ENCODE measurements at regions not wholly inside any gene's neighbourhood (a gene's known extent, or its start where the extent isn't known, plus 50 kb on each side); places are given as distances from the start of the nearest gene placed in this dataset.

DNA sequence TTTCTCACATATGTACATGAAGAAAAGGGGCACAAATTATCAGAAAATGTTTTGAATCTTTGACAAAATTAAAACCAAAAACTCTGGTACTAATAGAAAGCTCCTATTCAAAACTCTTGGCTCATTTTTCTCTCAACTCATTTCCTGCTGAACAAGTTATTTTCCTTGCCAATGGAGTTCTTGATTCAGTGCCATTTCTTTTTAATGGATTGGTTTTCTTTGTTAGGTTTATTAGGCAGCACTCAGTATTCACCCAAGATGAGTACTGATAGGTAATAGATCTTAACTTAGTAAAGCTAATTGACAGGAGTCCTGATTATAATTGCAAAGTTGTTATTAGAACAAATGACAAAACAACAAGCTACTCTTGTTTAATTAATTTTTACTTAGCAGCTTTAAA, 279.4 kb upstream of the PDGFD start:
- TF ChIP-seq EP300 (IDR thresholded peaks at IDR 0.05), result no peak
- TF ChIP-seq POLR2AphosphoS5 (IDR thresholded peaks at IDR 0.05), result no peak

Measured in upper lobe of left lung (tissue), 4 donors.